Skeletal muscle tissue (tissue), 3 donors: ENCODE measurements at regions not wholly inside any gene's neighbourhood (a gene's known extent, or its start where the extent isn't known, plus 50 kb on each side); places are given as distances from the start of the nearest gene placed in this dataset.

ENCODE experiments used
- H3K27ac ChIP-seq: one replicate; pipeline ENCODE4 v1.7.0; 2013; ENCODE audit warnings: mild to moderate bottlenecking, low read depth, low read length, inconsistent platforms
- H3K27me3 ChIP-seq, 3 donors: one replicate each; pipeline ENCODE4 v1.7.0; 2013; ENCODE audit warnings: low read length in 3 of 3; ENCODE audit not compliant: control insufficient read depth in 3 of 3, insufficient read depth in 3 of 3
- H3K36me3 ChIP-seq, 3 donors: one replicate each; pipeline ENCODE4 v1.7.0; 2013; ENCODE audit warnings: low read length in 3 of 3; ENCODE audit not compliant: control insufficient read depth in 3 of 3, insufficient read depth in 3 of 3
- H3K4me1 ChIP-seq, 3 donors: one replicate each; pipeline ENCODE4 v1.7.0; 2013; ENCODE audit warnings: low read length in 3 of 3, mild to moderate bottlenecking in 3 of 3; ENCODE audit not compliant: control insufficient read depth in 3 of 3, insufficient read depth in 3 of 3
- H3K4me3 ChIP-seq, 3 donors: one replicate each; pipeline ENCODE4 v1.7.0; 2013; ENCODE audit warnings: low read length in 3 of 3
- H3K9ac ChIP-seq, 3 donors: one replicate each; pipeline ENCODE4 v1.7.0; 2013; ENCODE audit warnings: low read length in 3 of 3, mild to moderate bottlenecking in 3 of 3, moderate library complexity in 2 of 3, low read depth in 1 of 3
- H3K9me3 ChIP-seq, 3 donors: one replicate each; pipeline ENCODE4 v1.7.0; 2013; ENCODE audit warnings: low read length in 3 of 3; ENCODE audit not compliant: control insufficient read depth in 3 of 3
- donor health status: Osteomylitis.

GRCh38 chr2:207416900-207417299, 112.9 kb upstream of the CREB1 start:
- no peaks in the 10 kb centered on the region for H3K36me3 ChIP-seq
- H3K4me3 ChIP-seq: no peak overlapping the region
- no peak overlapping the region for H3K9ac ChIP-seq
- H3K27ac ChIP-seq: no peak overlapping the region
- no peaks in the 10 kb centered on the region for H3K9me3 ChIP-seq
- no peaks in the 10 kb centered on the region for H3K4me1 ChIP-seq
- no peaks in the 10 kb centered on the region for H3K27me3 ChIP-seq

- H3K27me3 ChIP-seq: no peaks in the 10 kb centered on the region
- H3K4me1 ChIP-seq: no peaks in the 10 kb centered on the region
- H3K4me3 ChIP-seq: no peak overlapping the region
- no peaks in the 10 kb centered on the region for H3K36me3 ChIP-seq
- no peak overlapping the region for H3K9ac ChIP-seq
- H3K27ac ChIP-seq: no peak overlapping the region
- no peaks in the 10 kb centered on the region for H3K9me3 ChIP-seq
These were observed 112.5 kb upstream of the CREB1 start for GRCh38 chr2:207417301-207417718.

GRCh38 chr2:207418419-207418818, 111.3 kb upstream of the CREB1 start:
- Histone ChIP-seq H3K9me3 (no peaks in the 10 kb centered on the region), H3K27me3 (no peaks in the 10 kb centered on the region), H3K9ac (no peak overlapping the region), H3K36me3 (no peaks in the 10 kb centered on the region), H3K27ac (no peak overlapping the region), H3K4me3 (no peak overlapping the region), H3K4me1 (no peaks in the 10 kb centered on the region)

DNA sequence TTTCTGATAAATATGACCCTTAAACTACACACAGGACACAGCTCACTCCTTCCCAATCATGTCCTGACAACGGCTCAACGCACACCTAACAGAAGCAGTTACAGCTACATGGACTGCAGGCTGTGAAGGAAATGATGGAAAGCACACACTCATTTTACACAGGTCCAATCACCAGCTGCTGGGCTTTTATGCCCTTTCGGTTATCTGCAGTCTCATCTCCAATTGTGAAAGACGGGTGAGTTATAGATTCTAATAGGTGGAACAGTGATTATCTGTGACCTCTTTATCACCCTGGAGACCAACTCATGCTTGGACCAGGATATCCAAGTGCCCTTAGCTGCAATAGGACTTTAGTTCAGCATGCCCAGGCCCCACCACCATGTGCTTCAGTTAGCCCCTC, 110.4 kb upstream of the CREB1 start:
- Histone ChIP-seq H3K9me3 (no peaks in the 10 kb centered on the region), H3K4me3 (no peak overlapping the region), H3K27me3 (no peaks in the 10 kb centered on the region), H3K4me1 (no peaks in the 10 kb centered on the region), H3K9ac (no peak overlapping the region), H3K27ac (no peak overlapping the region), H3K36me3 (no peaks in the 10 kb centered on the region)

DNA sequence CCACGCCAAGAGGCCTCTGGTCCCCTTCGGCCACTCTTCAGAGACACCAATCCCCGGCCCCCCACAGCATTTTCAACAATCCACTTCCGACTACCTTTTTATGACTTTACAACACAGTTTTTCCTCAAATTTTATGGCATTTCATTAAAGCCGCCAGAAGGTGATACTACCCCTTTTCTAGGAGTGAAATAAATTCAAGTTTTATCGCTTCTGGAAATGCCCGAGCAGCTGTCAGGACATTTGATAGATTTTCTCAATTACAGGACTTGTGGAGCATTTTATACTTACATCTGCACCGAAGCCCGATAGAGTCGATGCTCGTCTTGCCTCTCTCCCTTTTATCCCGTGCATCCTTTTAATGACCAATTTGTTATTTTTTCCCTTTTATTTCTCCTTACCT, 108.1 kb upstream of the CREB1 start:
- Histone ChIP-seq H3K36me3 (no peaks in the 10 kb centered on the region), H3K4me1 (no peaks in the 10 kb centered on the region), H3K9me3 (no peaks in the 10 kb centered on the region), H3K27ac (no peak overlapping the region), H3K27me3 (no peaks in the 10 kb centered on the region), H3K9ac (no peak overlapping the region), H3K4me3 (no peak overlapping the region)

DNA sequence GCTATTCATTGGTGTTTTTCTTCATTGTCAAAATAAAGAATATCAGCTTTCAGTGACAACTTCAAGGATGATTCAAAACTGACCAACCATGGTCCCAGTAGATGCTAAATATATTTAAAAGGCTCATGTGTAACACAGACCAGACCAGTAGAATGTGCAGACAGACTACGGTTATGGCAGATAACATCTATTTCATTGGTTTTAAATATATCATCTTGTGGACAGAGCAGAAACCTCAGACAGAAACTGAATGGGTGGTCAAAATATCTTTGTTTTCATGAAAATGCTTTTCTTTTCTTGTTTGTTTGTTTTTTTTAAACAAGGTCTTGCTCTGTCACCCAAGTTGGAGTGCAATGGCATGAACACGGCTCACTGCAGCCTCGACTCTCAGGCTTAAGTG, 107.4 kb upstream of the CREB1 start:
- Histone ChIP-seq H3K36me3 (no peaks in the 10 kb centered on the region), H3K9me3 (no peaks in the 10 kb centered on the region), H3K4me1 (no peaks in the 10 kb centered on the region), H3K4me3 (no peak overlapping the region), H3K9ac (no peak overlapping the region), H3K27ac (no peak overlapping the region), H3K27me3 (no peaks in the 10 kb centered on the region)

- Histone ChIP-seq H3K9ac (no peak overlapping the region), H3K27ac (no peak overlapping the region), H3K27me3 (no peaks in the 10 kb centered on the region), H3K4me1 (no peaks in the 10 kb centered on the region), H3K4me3 (no peak overlapping the region), H3K9me3 (no peaks in the 10 kb centered on the region), H3K36me3 (no peaks in the 10 kb centered on the region)
These were observed 105.9 kb upstream of the CREB1 start for GRCh38 chr2:207423886-207424285.

GRCh38 chr2:207427986-207428385, 101.8 kb upstream of the CREB1 start:
- no peak overlapping the region for H3K9ac ChIP-seq
- no peaks in the 10 kb centered on the region for H3K36me3 ChIP-seq
- H3K27ac ChIP-seq: no peak overlapping the region
- H3K4me3 ChIP-seq: no peak overlapping the region
- no peaks in the 10 kb centered on the region for H3K9me3 ChIP-seq
- H3K4me1 ChIP-seq: no peaks in the 10 kb centered on the region
- no peaks in the 10 kb centered on the region for H3K27me3 ChIP-seq

DNA sequence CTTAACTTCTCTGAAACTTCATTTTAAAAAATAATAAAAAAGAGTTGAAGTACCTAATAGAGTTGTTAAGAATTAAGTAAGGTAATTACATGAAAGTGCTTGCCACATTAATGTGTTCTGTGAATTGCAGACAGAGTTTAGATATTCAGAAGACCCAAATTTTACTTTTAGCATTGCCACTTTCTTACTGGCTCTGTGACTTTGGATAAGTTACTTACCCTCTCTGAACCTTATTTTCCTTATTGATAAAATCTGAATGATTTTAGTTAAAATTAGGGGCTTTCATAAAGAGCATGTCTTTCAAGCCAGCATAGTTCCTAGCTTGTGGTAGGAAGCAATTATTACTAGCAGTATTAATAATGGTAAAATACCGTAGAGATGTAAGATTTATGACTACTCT, 101.2 kb upstream of the CREB1 start:
- Histone ChIP-seq H3K27ac (no peak overlapping the region), H3K4me1 (no peaks in the 10 kb centered on the region), H3K36me3 (no peaks in the 10 kb centered on the region), H3K9me3 (no peaks in the 10 kb centered on the region), H3K4me3 (no peak overlapping the region), H3K9ac (no peak overlapping the region), H3K27me3 (no peaks in the 10 kb centered on the region)

GRCh38 chr2:207432453-207432852, 97.3 kb upstream of the CREB1 start:
- no peak overlapping the region for H3K9ac ChIP-seq
- no peaks in the 10 kb centered on the region for H3K9me3 ChIP-seq
- H3K27ac ChIP-seq: no peak overlapping the region
- no peaks in the 10 kb centered on the region for H3K27me3 ChIP-seq
- H3K4me3 ChIP-seq: no peak overlapping the region
- no peaks in the 10 kb centered on the region for H3K4me1 ChIP-seq
- no peaks in the 10 kb centered on the region for H3K36me3 ChIP-seq

- no peak overlapping the region for H3K27ac ChIP-seq
- H3K27me3 ChIP-seq: no peaks in the 10 kb centered on the region
- no peaks in the 10 kb centered on the region for H3K4me1 ChIP-seq
- no peaks in the 10 kb centered on the region for H3K36me3 ChIP-seq
- no peak overlapping the region for H3K9ac ChIP-seq
- H3K9me3 ChIP-seq: no peaks in the 10 kb centered on the region
- H3K4me3 ChIP-seq: no peak overlapping the region
These were observed 95.5 kb upstream of the CREB1 start for GRCh38 chr2:207434306-207434705.
